GM23338 (cell line): ENCODE measurements at regions not wholly inside any gene's neighbourhood (a gene's known extent, or its start where the extent isn't known, plus 50 kb on each side); places are given as distances from the start of the nearest gene placed in this dataset.

Experiments
- ATAC-seq: fragments of 200-7000 bp; cut with Tn5 transposase; 3 replicates; pipeline ENCODE4 v1.9.1; 2020
- DNase-seq: peaks from one replicate; pipeline ENCODE4 v3.0.0-alpha.2; 2015; ENCODE audit warnings: low spot score
- H2AFZ ChIP-seq: fragments of 200-600 bp; sonication (generic); 2 replicates; pipeline ENCODE4 v1.8.0; 2016; ENCODE audit warnings: antibody characterized with exemption, mild to moderate bottlenecking, moderate library complexity
- H3F3A ChIP-seq: fragments of 200-600 bp; sonication (generic); replicated peaks from 2 replicates; pipeline ENCODE4 v1.8.0; 2017; ENCODE audit warnings: antibody characterized with exemption, mixed run types, low read depth
- H3K27ac ChIP-seq: fragments of 200-600 bp; sonication (generic); 2 replicates; pipeline ENCODE4 v1.6.1; 2016; ENCODE audit warnings: low read depth
- H3K27me3 ChIP-seq: fragments of 200-600 bp; sonication (generic); 2 replicates; pipeline ENCODE4 v1.8.0; 2016; ENCODE audit warnings: mild to moderate bottlenecking, mixed run types, moderate library complexity; ENCODE audit not compliant: insufficient read depth
- H3K36me3 ChIP-seq: fragments of 200-600 bp; sonication (generic); 2 replicates; pipeline ENCODE4 v1.8.0; 2016; ENCODE audit warnings: mild to moderate bottlenecking; ENCODE audit not compliant: insufficient read depth
- H3K4me1 ChIP-seq: fragments of 200-600 bp; sonication (generic); 2 replicates; pipeline ENCODE4 v1.8.0; 2016; ENCODE audit warnings: mild to moderate bottlenecking, moderate library complexity; ENCODE audit not compliant: insufficient read depth
- H3K4me2 ChIP-seq: fragments of 200-600 bp; sonication (generic); 2 replicates; pipeline ENCODE4 v1.7.1; 2017; ENCODE audit warnings: mixed run types
- H3K4me3 ChIP-seq: fragments of 200-600 bp; sonication (generic); 2 replicates; pipeline ENCODE4 v1.6.1; 2016; ENCODE audit warnings: mixed run types
- H3K79me2 ChIP-seq: fragments of 200-600 bp; sonication (generic); replicated peaks from 2 replicates; pipeline ENCODE4 v1.8.0; 2017; ENCODE audit warnings: mild to moderate bottlenecking; ENCODE audit not compliant: insufficient read depth
- H3K9me2 ChIP-seq: fragments of 200-600 bp; sonication (generic); 2 replicates; pipeline ENCODE4 v1.8.0; 2017; ENCODE audit not compliant: insufficient read depth
- H4K20me1 ChIP-seq: fragments of 200-600 bp; sonication (generic); replicated peaks from 2 replicates; pipeline ENCODE4 v1.8.0; 2017; ENCODE audit warnings: mild to moderate bottlenecking; ENCODE audit not compliant: insufficient read depth
- H3K27ac Mint-ChIP-seq: 2 replicates; pipeline ENCODE4 v1.8.0; 2020; ENCODE audit warnings: inconsistent platforms, mild to moderate bottlenecking, moderate library complexity, mixed read lengths
- H3K27me3 Mint-ChIP-seq: 3 replicates; pipeline ENCODE4 v1.8.0; 2022; ENCODE audit warnings: low read depth, mild to moderate bottlenecking, moderate library complexity, mixed read lengths, inconsistent platforms; ENCODE audit not compliant: insufficient read depth, poor library complexity
- H3K36me3 Mint-ChIP-seq: 3 replicates; pipeline ENCODE4 v1.8.0; 2021; ENCODE audit warnings: low read depth, mild to moderate bottlenecking, inconsistent platforms, moderate library complexity, mixed read lengths
- H3K4me1 Mint-ChIP-seq: 3 replicates; pipeline ENCODE4 v1.8.0; 2020; ENCODE audit warnings: mild to moderate bottlenecking, inconsistent platforms, mixed read lengths
- H3K4me3 Mint-ChIP-seq: 3 replicates; pipeline ENCODE4 v1.8.0; 2021; ENCODE audit warnings: moderate library complexity, mild to moderate bottlenecking, inconsistent platforms, mixed read lengths
- H3K9me3 Mint-ChIP-seq: 3 replicates; pipeline ENCODE4 v1.8.0; 2020; ENCODE audit warnings: moderate library complexity, mild to moderate bottlenecking, inconsistent platforms, mixed read lengths
- CREB1 ChIP-seq: fragments of 250-450 bp; sonication (Bioruptor Pico); IDR thresholded peaks from 2 replicates; pipeline ENCODE4 v1.5.0; 2020; ENCODE audit warnings: low read depth, mild to moderate bottlenecking, moderate library complexity
- CTCF ChIP-seq, 2 experiments: fragments of 200-600 bp in 1 of 2; sonication (generic) in 1 of 2; conservative IDR thresholded peaks; 2 replicates each; pipeline versions ENCODE4 v1.5.1 to v1.6.1; 2016 to 2017; ENCODE audit warnings: antibody characterized with exemption in 2 of 2, low read depth in 2 of 2, mild to moderate bottlenecking in 2 of 2, moderate library complexity in 1 of 2
- ETS1 ChIP-seq: IDR thresholded peaks from 2 replicates; pipeline ENCODE4 v1.6.1; 2016; ENCODE audit warnings: antibody characterized with exemption
- EZH2 ChIP-seq: fragments of 200-600 bp; sonication (generic); IDR thresholded peaks from one replicate; pipeline ENCODE4 v1.8.0; 2017; ENCODE audit warnings: antibody characterized with exemption, mild to moderate bottlenecking, low read depth; ENCODE audit not compliant: unreplicated experiment
- EZH2phosphoT487 ChIP-seq: fragments of 200-600 bp; sonication (generic); IDR thresholded peaks from one replicate; pipeline ENCODE4 v1.8.1; 2018; ENCODE audit warnings: antibody characterized with exemption; ENCODE audit not compliant: unreplicated experiment
- JUNB ChIP-seq: IDR thresholded peaks from one replicate; pipeline ENCODE4 v1.6.1; 2016; ENCODE audit warnings: antibody characterized with exemption; ENCODE audit not compliant: unreplicated experiment
- NANOG ChIP-seq: IDR thresholded peaks from 2 replicates; pipeline ENCODE4 v1.6.1; 2016; ENCODE audit warnings: antibody characterized with exemption, borderline replicate concordance
- POLR2AphosphoS5 ChIP-seq: IDR thresholded peaks from 2 replicates; pipeline ENCODE4 v1.6.1; 2016; ENCODE audit warnings: antibody characterized with exemption, low read depth
- REST ChIP-seq: IDR thresholded peaks from one replicate; pipeline ENCODE4 v1.6.1; 2018; ENCODE audit warnings: antibody characterized with exemption; ENCODE audit not compliant: unreplicated experiment
- STAT1 ChIP-seq: IDR thresholded peaks from one replicate; pipeline ENCODE4 v1.6.1; 2016; ENCODE audit warnings: antibody characterized with exemption; ENCODE audit not compliant: unreplicated experiment
- ZNF114 ChIP-seq: fragments of 250-450 bp; sonication (Bioruptor Pico); IDR thresholded peaks from 2 replicates; pipeline ENCODE4 v1.5.0; 2020; ENCODE audit warnings: mild to moderate bottlenecking, moderate library complexity
- ZNF331 ChIP-seq: fragments of 250-450 bp; sonication (Bioruptor Pico); IDR thresholded peaks from 2 replicates; pipeline ENCODE4 v1.5.0; 2020; ENCODE audit warnings: low read depth, mild to moderate bottlenecking, moderate library complexity
- ZNF462 ChIP-seq: fragments of 250-450 bp; sonication (Bioruptor Pico); IDR thresholded peaks from 2 replicates; pipeline ENCODE4 v1.5.0; 2020; ENCODE audit warnings: mild to moderate bottlenecking, moderate library complexity

GRCh38 chr2:446303-446874, 158.5 kb upstream of the ALKAL2 start:
- Histone ChIP-seq H3K36me3 (no peaks in the 10 kb centered on the region), H3K79me2 (no peaks in the 10 kb centered on the region), H3F3A (no peaks in the 10 kb centered on the region), H3K4me3 (no peak overlapping the region), H2AFZ (no peak overlapping the region), H4K20me1 (no peaks in the 10 kb centered on the region), H3K27me3 (no peaks in the 10 kb centered on the region), H3K27ac (no peak overlapping the region), H3K4me1 (no peaks in the 10 kb centered on the region; the same call in 1 of the 2 replicates), H3K9me2 (no peaks in the 10 kb centered on the region), H3K4me2 (no peak overlapping the region)
- TF ChIP-seq POLR2AphosphoS5 = no peak
- no peak for TF ChIP-seq NANOG
- no peak for TF ChIP-seq REST
- no peak for TF ChIP-seq ZNF331 (CRISPR knock-in tag)
- no peak for TF ChIP-seq CTCF (conservative IDR thresholded peaks at IDR 0.05; ENCODE audit: low read depth in 2 of 2)
- no peak for TF ChIP-seq ZNF462
- TF ChIP-seq EZH2 = no peak
- TF ChIP-seq ETS1 = no peak
- no peak for TF ChIP-seq EZH2phosphoT487
- no peak for TF ChIP-seq STAT1
- no peak for TF ChIP-seq ZNF114 (CRISPR knock-in tag)
- TF ChIP-seq CREB1 = no peak
- TF ChIP-seq JUNB = no peak
- peaks cover 3% of the 10 kb centered on the region for H3K27me3 Mint-ChIP-seq
- H3K9me3 Mint-ChIP-seq = peaks cover 1% of the 10 kb centered on the region; the same call in 1 of the 3 replicates
- H3K36me3 Mint-ChIP-seq = no peaks in the 10 kb centered on the region
- DNase-seq = no peak
- H3K4me1 Mint-ChIP-seq = peaks cover 12% of the 10 kb centered on the region; the same call in 2 of the 3 replicates
- ATAC-seq = peak; percentile 26; the same call in 2 of the 3 replicates
- no peak overlapping the region for H3K4me3 Mint-ChIP-seq
- no peak overlapping the region for H3K27ac Mint-ChIP-seq
